ENCODE measurements at regions not wholly inside any gene's neighbourhood (a gene's known extent, or its start where the extent isn't known, plus 50 kb on each side); places are given as distances from the start of the nearest gene placed in this dataset.

DNA sequence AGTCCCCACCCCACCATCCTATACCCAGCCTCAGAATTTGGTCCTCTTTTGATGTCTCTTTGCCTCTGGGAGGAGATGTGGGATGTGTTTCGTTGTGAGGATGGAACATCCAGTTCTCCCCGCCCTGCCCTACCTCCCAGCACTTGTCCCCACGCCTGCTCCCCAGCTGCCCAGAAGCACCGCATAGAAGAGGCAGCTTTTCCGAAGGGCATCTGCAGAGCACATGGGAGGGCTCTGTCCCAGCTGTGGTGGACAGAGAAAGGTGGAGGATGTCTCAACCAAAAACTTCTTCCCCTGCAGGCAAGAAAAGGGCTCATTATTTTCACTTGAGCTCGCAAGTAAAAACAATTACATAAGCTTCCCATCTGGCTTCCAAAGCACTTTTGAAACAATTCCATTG, 302.6 kb downstream of the PCNX1 start:
- TF ChIP-seq RFX5 (IDR thresholded peaks at IDR 0.05; ENCODE audit: low read depth, low read length) (no peak), MXI1 (IDR thresholded peaks at IDR 0.05; ENCODE audit: borderline replicate concordance, low read depth, low read length) (no peak)
- TF ChIP-seq, protein P1, sequence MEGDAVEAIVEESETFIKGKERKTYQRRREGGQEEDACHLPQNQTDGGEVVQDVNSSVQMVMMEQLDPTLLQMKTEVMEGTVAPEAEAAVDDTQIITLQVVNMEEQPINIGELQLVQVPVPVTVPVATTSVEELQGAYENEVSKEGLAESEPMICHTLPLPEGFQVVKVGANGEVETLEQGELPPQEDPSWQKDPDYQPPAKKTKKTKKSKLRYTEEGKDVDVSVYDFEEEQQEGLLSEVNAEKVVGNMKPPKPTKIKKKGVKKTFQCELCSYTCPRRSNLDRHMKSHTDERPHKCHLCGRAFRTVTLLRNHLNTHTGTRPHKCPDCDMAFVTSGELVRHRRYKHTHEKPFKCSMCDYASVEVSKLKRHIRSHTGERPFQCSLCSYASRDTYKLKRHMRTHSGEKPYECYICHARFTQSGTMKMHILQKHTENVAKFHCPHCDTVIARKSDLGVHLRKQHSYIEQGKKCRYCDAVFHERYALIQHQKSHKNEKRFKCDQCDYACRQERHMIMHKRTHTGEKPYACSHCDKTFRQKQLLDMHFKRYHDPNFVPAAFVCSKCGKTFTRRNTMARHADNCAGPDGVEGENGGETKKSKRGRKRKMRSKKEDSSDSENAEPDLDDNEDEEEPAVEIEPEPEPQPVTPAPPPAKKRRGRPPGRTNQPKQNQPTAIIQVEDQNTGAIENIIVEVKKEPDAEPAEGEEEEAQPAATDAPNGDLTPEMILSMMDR (conservative IDR thresholded peaks at IDR 0.05; ENCODE audit: low read depth, low read length) = no peak
